Panc1 (cell line): ENCODE measurements at regions not wholly inside any gene's neighbourhood (a gene's known extent, or its start where the extent isn't known, plus 50 kb on each side); places are given as distances from the start of the nearest gene placed in this dataset.

Source experiments
- ATAC-seq: fragments of 200-7000 bp; cut with Tn5 transposase; 2 replicates; pipeline ENCODE4 v1.9.1; 2020; ENCODE audit warnings: mild to moderate bottlenecking, moderate library complexity
- BruUV-seq: library from RNA; stranded (reverse); fragments of 400-500 nt; replicated peaks from 2 replicates; lab custom pipeline; 2021; lab: Mats Ljungman, UMichigan
- CTCF ChIA-PET: fragments of 300-600 bp; sonication (Branson Sonifier 250); formaldehyde crosslinking; loops from one replicate; lab custom pipeline; 2022; ENCODE audit warnings: antibody characterized with exemption; lab: Charles Lee
- POLR2A ChIA-PET: fragments of 300-600 bp; sonication (Branson Sonifier 250); formaldehyde crosslinking; loops from one replicate; lab custom pipeline; 2022; ENCODE audit warnings: antibody characterized with exemption; lab: Charles Lee
- DNase-seq: peaks from one replicate; pipeline ENCODE4 v3.0.0-alpha.2; 2010; ENCODE audit warnings: low read depth, low spot score
- H3K27ac ChIP-seq: 2 replicates; pipeline ENCODE4 v1.5.1; 2011; ENCODE audit warnings: mild to moderate bottlenecking, low read length, inconsistent platforms
- H3K27me3 ChIP-seq: fragments of 200-500 bp; sonication (Bioruptor generic); 2 replicates; pipeline ENCODE4 v1.6.0; 2014; ENCODE audit warnings: low read length, inconsistent platforms; ENCODE audit not compliant: control insufficient read depth, insufficient read depth
- H3K36me3 ChIP-seq: fragments of 200-500 bp; sonication (Bioruptor generic); 2 replicates; pipeline ENCODE4 v1.5.1; 2014; ENCODE audit warnings: inconsistent platforms, mild to moderate bottlenecking, low read length, moderate library complexity; ENCODE audit not compliant: control insufficient read depth, insufficient read depth
- H3K4me1 ChIP-seq: 2 replicates; pipeline ENCODE4 v1.5.1; 2011; ENCODE audit warnings: inconsistent platforms, mild to moderate bottlenecking, low read length, moderate library complexity; ENCODE audit not compliant: control insufficient read depth, insufficient read depth
- H3K4me3 ChIP-seq, 2 experiments: 2 replicates each; pipeline ENCODE4 v1.5.1; 2011 to 2012; ENCODE audit warnings: low read depth in 2 of 2, low read length in 2 of 2, mild to moderate bottlenecking in 2 of 2, inconsistent platforms in 1 of 2, moderate library complexity in 1 of 2
- H3K9me3 ChIP-seq: fragments of 200-500 bp; sonication (Bioruptor generic); 2 replicates; pipeline ENCODE4 v1.5.1; 2014; ENCODE audit warnings: low read depth, mild to moderate bottlenecking, inconsistent platforms, low read length, moderate library complexity; ENCODE audit not compliant: control insufficient read depth, insufficient read depth
- CTCF ChIP-seq: fragments of 450-650 bp; IDR thresholded peaks from 2 replicates; pipeline ENCODE4 v1.5.1; 2017; ENCODE audit warnings: mild to moderate bottlenecking
- POLR2AphosphoS5 ChIP-seq: IDR thresholded peaks from 2 replicates; pipeline ENCODE4 v1.6.1; 2012; ENCODE audit warnings: mild to moderate bottlenecking, low read depth, low read length, moderate library complexity
- REST ChIP-seq, 2 experiments: IDR thresholded peaks; 2 replicates each; pipeline ENCODE4 v1.6.1; 2011 to 2012; ENCODE audit warnings: low read depth in 2 of 2, control low read depth in 1 of 2, low read length in 1 of 2, mild to moderate bottlenecking in 1 of 2, moderate library complexity in 1 of 2; ENCODE audit not compliant: insufficient read depth in 1 of 2
- SIN3A ChIP-seq: IDR thresholded peaks from 2 replicates; pipeline ENCODE4 v1.6.1; 2012; ENCODE audit warnings: low read depth, mild to moderate bottlenecking, low read length, moderate library complexity, borderline replicate concordance; ENCODE audit not compliant: insufficient read depth
- TCF7L2 ChIP-seq: IDR thresholded peaks from 2 replicates; pipeline ENCODE4 v1.6.1; 2011; ENCODE audit warnings: mild to moderate bottlenecking, low read depth, low read length, inconsistent platforms
- in situ Hi-C: cut with HindIII; loops from 2 replicates; pipeline ENCODE4 v1.10.0; 2016; ENCODE audit warnings: low sequenced_read_pairs, low pct_unique_long_range_greater_than_20kb
- intact Hi-C: fragments of 100-400 bp; cut with micrococcal nuclease; formaldehyde crosslinking; loops from one replicate; pipeline ENCODE4 v1.10.0; 2022; ENCODE audit not compliant: unreplicated experiment

- Histone ChIP-seq H3K27me3 (no peaks in the 10 kb centered on the region), H3K4me1 (no peaks in the 10 kb centered on the region), H3K27ac (no peak overlapping the region), H3K36me3 (no peaks in the 10 kb centered on the region), H3K4me3 (no peak overlapping the region), H3K9me3 (no peaks in the 10 kb centered on the region)
- no TSS peak for BruUV-seq
- CTCF ChIA-PET: no interaction called here
- no peak for TF ChIP-seq CTCF
- TF ChIP-seq SIN3A: no peak
- TF ChIP-seq POLR2AphosphoS5: no peak
- TF ChIP-seq TCF7L2: no peak
- no peak for TF ChIP-seq REST (IDR thresholded peaks at IDR 0.05; ENCODE audit: insufficient read depth in 1 of 2, low read depth in 2 of 2, low read length in 1 of 2)
- intact Hi-C loops (no loop called here), in situ Hi-C loops (no loop called here)
- ATAC-seq (no peak), DNase-seq (no peak)
- POLR2A ChIA-PET: no interaction called here
Observed at GRCh38 chr22:22125028-22125578, 119.5 kb upstream of the VPREB1 start.

GRCh38 chr22:22124374-22124773 lies 120.2 kb upstream of the VPREB1 start:
- Histone ChIP-seq H3K4me1 (no peaks in the 10 kb centered on the region), H3K4me3 (no peak overlapping the region), H3K36me3 (no peaks in the 10 kb centered on the region), H3K27ac (no peak overlapping the region), H3K27me3 (no peaks in the 10 kb centered on the region), H3K9me3 (no peaks in the 10 kb centered on the region)
- CTCF ChIA-PET: no interaction called here
- ATAC-seq (no peak), DNase-seq (no peak)
- no peak for TF ChIP-seq CTCF
- TF ChIP-seq REST (IDR thresholded peaks at IDR 0.05; ENCODE audit: insufficient read depth in 1 of 2, low read depth in 2 of 2, low read length in 1 of 2): no peak
- no peak for TF ChIP-seq SIN3A
- no peak for TF ChIP-seq TCF7L2
- no peak for TF ChIP-seq POLR2AphosphoS5
- in situ Hi-C loops (no loop called here), intact Hi-C loops (no loop called here)
- POLR2A ChIA-PET: no interaction called here
- BruUV-seq: no TSS peak
